ENCODE measurements at regions not wholly inside any gene's neighbourhood (a gene's known extent, or its start where the extent isn't known, plus 50 kb on each side); places are given as distances from the start of the nearest gene placed in this dataset.

- H3K4me2 ChIP-seq: no peak overlapping the region
- no peak overlapping the region for H3K4me3 ChIP-seq
- Mint-ChIP-seq H3K9me3 (no peaks in the 10 kb centered on the region), H3K27ac (no peak overlapping the region), H3K36me3 (ENCODE audit: low read depth) (no peaks in the 10 kb centered on the region), H3K27me3 (ENCODE audit: insufficient read depth, low read depth, poor library complexity) (no peaks in the 10 kb centered on the region), H3K4me3 (no peak overlapping the region), H3K4me1 (no peaks in the 10 kb centered on the region)
- no peaks in the 10 kb centered on the region for H3K36me3 ChIP-seq (ENCODE audit: insufficient read depth)
- H3K9me2 ChIP-seq (ENCODE audit: insufficient read depth): 0 out of 2 replicates have a peak, but pooled peaks cover 3% of the 10 kb centered on the region
- H3F3A ChIP-seq (replicated peaks; ENCODE audit: low read depth): no peaks in the 10 kb centered on the region
- no peaks in the 10 kb centered on the region for H3K79me2 ChIP-seq (replicated peaks; ENCODE audit: insufficient read depth)
- no peak overlapping the region; the same call in 1 of the 2 replicates for H2AFZ ChIP-seq
- no peaks in the 10 kb centered on the region for H4K20me1 ChIP-seq (replicated peaks; ENCODE audit: insufficient read depth)
- ATAC-seq (no peak), DNase-seq (ENCODE audit: low spot score) (no peak)
- TF ChIP-seq ETS1 (IDR thresholded peaks at IDR 0.05): no peak
- no peak for TF ChIP-seq CREB1 (CRISPR knock-in tag; IDR thresholded peaks at IDR 0.05; ENCODE audit: low read depth)
- no peak for TF ChIP-seq ZNF462 (CRISPR knock-in tag; IDR thresholded peaks at IDR 0.05)
- TF ChIP-seq NANOG (IDR thresholded peaks at IDR 0.05; ENCODE audit: borderline replicate concordance): no peak
- no peak for TF ChIP-seq ZNF331 (CRISPR knock-in tag; IDR thresholded peaks at IDR 0.05; ENCODE audit: low read depth)
- no peak for TF ChIP-seq STAT1 (IDR thresholded peaks at IDR 0.05; ENCODE audit: unreplicated experiment)
- TF ChIP-seq EZH2phosphoT487 (IDR thresholded peaks at IDR 0.05; ENCODE audit: unreplicated experiment): no peak
- no peak for TF ChIP-seq CTCF (conservative IDR thresholded peaks at IDR 0.05; ENCODE audit: low read depth in 2 of 2)
- TF ChIP-seq EZH2 (IDR thresholded peaks at IDR 0.05; ENCODE audit: low read depth, unreplicated experiment): no peak
- no peak for TF ChIP-seq JUNB (IDR thresholded peaks at IDR 0.05; ENCODE audit: unreplicated experiment)
- no peak for TF ChIP-seq REST (IDR thresholded peaks at IDR 0.05; ENCODE audit: unreplicated experiment)
- no peak for TF ChIP-seq ZNF114 (CRISPR knock-in tag; IDR thresholded peaks at IDR 0.05)
- TF ChIP-seq POLR2AphosphoS5 (IDR thresholded peaks at IDR 0.05; ENCODE audit: low read depth): no peak
- no peaks in the 10 kb centered on the region for H3K27me3 ChIP-seq (ENCODE audit: insufficient read depth)
- H3K27ac ChIP-seq (ENCODE audit: low read depth): no peak overlapping the region
- H3K4me1 ChIP-seq (ENCODE audit: insufficient read depth): no peaks in the 10 kb centered on the region
Measured at GRCh38 chr14:45946251-45946650, 693.2 kb upstream of the MIS18BP1 start.

Data from GM23338 (cell line).